ENCODE measurements at regions not wholly inside any gene's neighbourhood (a gene's known extent, or its start where the extent isn't known, plus 50 kb on each side); places are given as distances from the start of the nearest gene placed in this dataset.

GRCh38 chr4:4695497-4695896 is 153.6 kb upstream of the STX18 start:
- no peak for TF ChIP-seq CTCF (conservative IDR thresholded peaks at IDR 0.05; ENCODE audit: low read depth, low read length)
- TF ChIP-seq EZH2 (IDR thresholded peaks at IDR 0.05; ENCODE audit: borderline replicate concordance, low read depth, low read length, poor library complexity, severe bottlenecking), result no peak
